SW 1271 (cell line): ENCODE measurements at regions not wholly inside any gene's neighbourhood (a gene's known extent, or its start where the extent isn't known, plus 50 kb on each side); places are given as distances from the start of the nearest gene placed in this dataset.
"Not testable (repeated sequence)": the region's sequence is repeated elsewhere in the genome, so short reads cannot be mapped to it uniquely, and the experiment has no call there.

ENCODE experiments used
- DNase-seq, 2 experiments: peaks; one replicate each; lab custom pipeline; 2025; lab: John Stamatoyannopoulos, UW

- no peak for DNase-seq
These were observed 502.8 kb upstream of the CDH11 start for GRCh38 chr16:65624666-65625065.

DNA sequence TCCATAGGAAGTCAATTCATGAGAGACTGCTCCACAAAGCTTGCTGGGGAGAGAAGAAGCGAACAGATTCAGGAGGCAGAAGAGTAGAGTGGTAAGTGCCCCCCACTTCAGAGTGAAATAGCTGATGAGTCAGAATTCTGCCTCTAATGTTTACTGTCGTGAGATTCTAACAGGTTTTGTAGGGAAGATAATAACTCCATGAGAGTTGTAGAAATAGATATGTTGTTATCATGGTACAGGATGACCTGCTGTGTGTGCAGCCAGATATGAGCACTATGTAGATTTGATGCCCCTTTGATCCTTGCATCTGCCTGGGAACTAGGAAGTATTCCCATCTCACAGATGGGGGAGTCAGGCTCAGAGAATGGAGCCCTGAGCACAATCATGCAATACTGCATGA, 502.4 kb upstream of the CDH11 start:
- no peak for DNase-seq

- DNase-seq = no peak
These were observed 501.0 kb upstream of the CDH11 start for GRCh38 chr16:65622871-65623270.

GRCh38 chr16:65622151-65622550, 500.3 kb upstream of the CDH11 start:
- no peak for DNase-seq

- DNase-seq = no peak
These were observed 499.8 kb upstream of the CDH11 start for GRCh38 chr16:65621640-65622039.

DNA sequence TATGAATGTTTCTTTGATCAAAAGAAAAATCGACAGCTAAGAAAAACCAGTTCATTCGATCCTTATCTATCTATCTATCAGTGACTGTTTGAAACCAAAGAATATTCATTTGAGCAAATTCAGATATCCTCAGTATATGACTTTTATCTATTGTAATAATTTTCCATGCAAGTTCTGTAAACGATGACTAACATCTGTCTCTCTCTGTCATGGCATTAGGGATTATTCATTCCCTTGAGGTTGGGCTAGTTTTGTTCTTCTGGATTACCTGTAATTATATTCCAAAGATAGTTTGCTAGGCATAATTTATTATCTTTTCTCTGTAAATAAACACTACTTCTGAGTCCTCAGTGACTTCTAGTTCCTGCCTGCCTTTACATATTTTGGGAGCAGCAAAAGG, 497.7 kb upstream of the CDH11 start:
- DNase-seq = no peak

DNA sequence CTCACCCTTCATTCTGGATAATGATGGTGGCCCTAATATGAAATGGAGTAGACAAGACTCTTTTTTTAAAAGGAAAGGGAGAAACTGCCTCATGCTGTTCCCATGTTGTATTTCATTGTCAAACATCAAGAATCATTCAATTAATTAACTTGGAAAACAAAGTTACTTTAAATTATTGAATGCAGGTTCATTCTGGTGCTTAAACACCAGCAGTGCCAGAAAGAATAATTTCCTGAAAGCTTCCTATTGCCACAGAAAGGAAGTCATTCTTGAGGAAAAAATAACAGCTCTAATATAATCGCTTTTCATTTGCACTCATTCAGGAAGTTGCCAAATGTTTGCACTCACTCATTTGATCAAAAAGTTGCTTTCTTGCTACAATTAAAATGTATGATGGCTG, 497.1 kb upstream of the CDH11 start:
- no peak for DNase-seq

DNA sequence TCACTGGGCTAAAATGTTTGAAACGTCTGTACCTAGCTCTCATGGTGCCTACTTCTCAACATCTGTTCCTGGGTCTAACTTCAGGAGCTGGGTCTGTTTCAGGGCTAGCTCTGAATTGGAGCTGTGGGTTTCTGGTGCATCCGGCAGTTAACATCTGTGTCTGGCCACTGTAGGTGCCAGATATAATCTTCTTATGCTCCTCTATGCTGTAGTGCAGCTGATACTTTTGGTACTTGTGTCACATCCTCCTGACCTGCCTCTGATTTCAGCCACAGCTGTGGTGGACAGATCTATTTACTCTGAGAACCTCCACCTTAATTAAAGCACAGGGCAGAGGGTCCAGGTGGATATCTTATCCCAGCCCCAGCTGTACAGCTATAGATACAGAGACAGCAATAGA, 496.5 kb upstream of the CDH11 start:
- no peak for DNase-seq

DNA sequence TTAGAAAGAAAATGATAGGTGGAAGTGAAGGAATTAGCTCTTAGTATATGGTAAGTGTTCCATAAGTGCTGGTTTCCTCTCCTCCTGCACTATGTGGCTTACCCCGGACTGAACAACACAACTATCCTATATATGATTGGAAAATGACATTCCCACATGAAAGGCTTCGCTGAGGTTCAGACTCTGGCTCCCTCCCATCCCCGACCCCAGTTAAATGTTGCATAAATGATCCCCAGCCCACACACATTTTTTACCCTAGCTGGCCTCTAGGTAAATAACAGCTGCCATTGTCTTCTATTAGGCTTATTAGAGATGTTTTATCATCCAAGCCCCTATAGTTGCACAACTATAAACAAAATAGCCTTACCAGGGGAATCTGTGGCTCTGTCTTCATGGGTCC, 495.6 kb upstream of the CDH11 start:
- DNase-seq = no peak

DNA sequence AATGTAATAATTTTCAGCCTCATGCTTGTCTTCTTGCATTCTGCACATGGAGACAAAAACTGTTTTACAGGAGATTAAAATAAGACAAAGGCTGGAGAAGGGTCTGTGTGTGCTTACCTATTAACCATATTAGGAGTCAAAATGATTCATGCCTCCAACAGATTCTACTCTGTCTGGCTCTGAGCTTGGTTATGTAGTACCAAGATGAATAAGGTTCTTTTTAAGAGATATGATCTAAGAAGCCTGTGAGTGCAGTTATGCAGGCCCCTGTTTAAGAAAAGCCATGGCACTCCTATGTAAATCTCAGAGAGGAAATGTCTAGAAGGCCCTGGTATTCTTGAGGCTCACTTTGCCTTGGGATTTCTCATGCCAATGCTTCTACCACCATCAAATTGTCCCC, 486.6 kb upstream of the CDH11 start:
- no peak for DNase-seq

DNA sequence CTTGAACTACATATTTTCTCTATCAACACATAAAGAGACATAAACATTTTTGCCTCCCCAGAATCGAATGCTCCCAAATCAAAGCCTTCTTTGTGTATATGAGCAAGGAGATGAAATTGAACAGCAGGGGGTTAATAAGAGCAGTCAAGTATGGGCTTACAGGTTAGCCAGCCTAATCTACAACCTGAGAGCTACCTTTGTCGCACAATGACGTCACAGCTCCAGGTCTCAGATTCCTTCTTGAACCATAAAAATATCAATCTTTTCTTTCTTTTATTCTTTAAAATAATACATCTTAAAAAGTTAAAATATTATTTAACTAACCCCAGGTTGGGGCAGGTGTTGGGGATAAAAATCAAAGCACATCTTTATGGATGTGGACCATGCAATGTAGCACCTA, 482.9 kb upstream of the CDH11 start:
- DNase-seq = no peak

GRCh38 chr16:65601781-65602180, 479.9 kb upstream of the CDH11 start:
- no peak for DNase-seq

- DNase-seq = no peak
These were observed 478.8 kb upstream of the CDH11 start for GRCh38 chr16:65600629-65601028.

- no peak for DNase-seq
These were observed 478.2 kb upstream of the CDH11 start for GRCh38 chr16:65600046-65600445.

- DNase-seq = no peak
These were observed 476.8 kb upstream of the CDH11 start for GRCh38 chr16:65598621-65599020.

DNA sequence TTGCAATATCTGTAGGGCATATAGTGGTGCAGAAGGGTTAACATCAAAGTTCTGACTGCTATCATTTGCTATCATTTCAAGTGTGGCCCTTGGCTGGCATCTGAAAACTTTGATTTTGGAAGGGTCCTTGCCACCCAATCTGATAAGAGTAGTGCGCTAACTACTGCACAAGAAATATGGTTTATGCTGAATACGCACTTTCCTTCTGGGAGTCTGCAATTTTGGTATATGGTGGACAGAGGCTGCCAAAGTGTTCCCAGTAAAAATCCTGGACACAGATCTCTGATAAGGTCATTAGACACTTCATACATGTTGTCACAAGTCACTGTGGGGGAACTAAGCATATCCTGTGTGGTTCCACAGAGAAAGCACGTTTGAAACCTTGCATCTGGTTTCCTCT, 461.6 kb upstream of the CDH11 start:
- no peak for DNase-seq

- no peak for DNase-seq
These were observed 457.2 kb upstream of the CDH11 start for GRCh38 chr16:65579050-65579449.

- no peak for DNase-seq
These were observed 454.8 kb upstream of the CDH11 start for GRCh38 chr16:65576631-65577030.

GRCh38 chr16:65576139-65576538, 454.3 kb upstream of the CDH11 start:
- DNase-seq = no peak

GRCh38 chr16:65574326-65574966, 452.6 kb upstream of the CDH11 start:
- no peak for DNase-seq

GRCh38 chr16:65572156-65572555, 450.3 kb upstream of the CDH11 start:
- peak in 1 of 2 experiments; percentile 27 for DNase-seq

DNA sequence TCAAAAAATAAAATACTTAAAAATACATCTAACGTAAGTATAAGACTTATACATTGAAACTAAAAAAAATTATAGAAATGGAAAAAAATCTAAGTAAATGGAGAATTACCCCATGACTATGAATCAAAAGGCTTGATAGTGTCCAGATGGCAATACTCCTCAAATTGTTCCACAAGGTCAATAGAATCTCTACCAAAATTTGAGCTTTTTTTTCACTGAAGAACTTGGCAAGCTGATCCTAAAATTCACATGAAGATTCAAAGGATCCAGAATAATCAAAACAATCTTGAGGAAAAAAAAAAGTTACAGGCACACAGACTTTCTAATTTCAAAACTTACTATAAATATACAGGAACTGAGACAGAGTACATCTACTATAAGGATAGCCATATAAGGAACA, 448.4 kb upstream of the CDH11 start:
- DNase-seq = no peak

GRCh38 chr16:65559846-65560245, 438.0 kb upstream of the CDH11 start:
- DNase-seq = no peak

- DNase-seq = not testable (repeated sequence)
These were observed 427.8 kb upstream of the CDH11 start for GRCh38 chr16:65549689-65550088.

DNA sequence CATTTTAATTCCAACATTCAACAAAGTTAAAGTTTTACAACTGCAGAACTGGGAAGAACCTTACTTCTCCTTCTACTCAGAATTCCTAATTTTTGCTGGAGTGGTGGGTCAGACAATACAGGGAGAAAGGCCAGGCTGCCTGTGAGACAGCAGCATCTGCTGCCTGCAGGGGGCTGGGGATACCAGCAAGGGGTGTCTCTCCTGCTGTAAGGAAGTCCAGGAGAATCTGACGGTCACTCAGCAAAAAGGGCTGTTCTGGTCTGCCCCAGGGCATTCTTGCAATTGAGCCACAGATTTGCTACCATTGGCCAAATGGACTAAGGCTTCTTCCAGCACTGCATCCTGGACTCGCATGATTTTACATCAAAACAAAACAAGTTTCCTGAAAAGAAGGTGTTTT, 426.6 kb upstream of the CDH11 start:
- DNase-seq = no peak
